ENCODE measurements at regions not wholly inside any gene's neighbourhood (a gene's known extent, or its start where the extent isn't known, plus 50 kb on each side); places are given as distances from the start of the nearest gene placed in this dataset.

GRCh38 chr13:50156561-50157127, 141.4 kb downstream of the KCNRG start:
- Histone ChIP-seq H3K36me3 (replicated peaks; ENCODE audit: insufficient read depth, low read depth) (no peaks in the 10 kb centered on the region), H3K4me1 (ENCODE audit: insufficient read depth) (peaks cover 3% of the 10 kb centered on the region), H3K9me2 (replicated peaks; ENCODE audit: insufficient read depth) (no peaks in the 10 kb centered on the region)

GRCh38 chr13:50158385-50159165, 143.3 kb downstream of the KCNRG start:
- H4K20me1 ChIP-seq (ENCODE audit: insufficient read depth, poor library complexity, severe bottlenecking): no peaks in the 10 kb centered on the region
- TF ChIP-seq CTCF (IDR thresholded peaks at IDR 0.05; ENCODE audit: poor library complexity): no peak
- TF ChIP-seq EZH2 (IDR thresholded peaks at IDR 0.05; ENCODE audit: borderline replicate concordance): no peak
- no peak for TF ChIP-seq EZH2phosphoT487 (IDR thresholded peaks at IDR 0.05; ENCODE audit: low read depth, severe bottlenecking, unreplicated experiment)
- H2AFZ ChIP-seq: no peak overlapping the region
- no peaks in the 10 kb centered on the region for H3K9me2 ChIP-seq (replicated peaks; ENCODE audit: insufficient read depth)
- 94% methylated on average over 4 of the region's 4 CpGs for WGBS (ENCODE audit: low lambda C conversion rate, missing lambda C conversion rate)
- DNase-seq (ENCODE audit: low spot score): no peak
- peaks cover 4% of the 10 kb centered on the region for H3K4me1 ChIP-seq (ENCODE audit: insufficient read depth)
- no peak overlapping the region for H3K4me2 ChIP-seq
- H3K27ac ChIP-seq: no peak overlapping the region
- no peaks in the 10 kb centered on the region for H3K27me3 ChIP-seq
- H3K36me3 ChIP-seq (replicated peaks; ENCODE audit: insufficient read depth, low read depth): no peaks in the 10 kb centered on the region
- no peak overlapping the region for H3K4me3 ChIP-seq
- no peaks in the 10 kb centered on the region for H3K79me2 ChIP-seq
- H3K9me3 ChIP-seq (ENCODE audit: low read depth): no peaks in the 10 kb centered on the region

More at GRCh38 chr13:50156561-50157127, 141.4 kb downstream of the KCNRG start:
- Histone ChIP-seq H3K27ac (no peak overlapping the region), H3K79me2 (no peaks in the 10 kb centered on the region), H3K4me2 (no peak overlapping the region), H3K27me3 (no peaks in the 10 kb centered on the region), H3K4me3 (no peak overlapping the region), H3K9me3 (ENCODE audit: low read depth) (no peaks in the 10 kb centered on the region), H4K20me1 (ENCODE audit: insufficient read depth, poor library complexity, severe bottlenecking) (no peaks in the 10 kb centered on the region), H2AFZ (no peak overlapping the region)
- DNase-seq (ENCODE audit: low spot score): no peak
- TF ChIP-seq CTCF (IDR thresholded peaks at IDR 0.05; ENCODE audit: poor library complexity): no peak
- TF ChIP-seq EZH2phosphoT487 (IDR thresholded peaks at IDR 0.05; ENCODE audit: low read depth, severe bottlenecking, unreplicated experiment): no peak
- TF ChIP-seq EZH2 (IDR thresholded peaks at IDR 0.05; ENCODE audit: borderline replicate concordance): no peak
- 61% methylated on average over 5 of the region's 5 CpGs for WGBS (ENCODE audit: low lambda C conversion rate, missing lambda C conversion rate)

- no peaks in the 10 kb centered on the region for H3K79me2 ChIP-seq
- no peak for TF ChIP-seq CTCF (IDR thresholded peaks at IDR 0.05; ENCODE audit: poor library complexity)
- no peak for TF ChIP-seq EZH2 (IDR thresholded peaks at IDR 0.05; ENCODE audit: borderline replicate concordance)
- TF ChIP-seq EZH2phosphoT487 (IDR thresholded peaks at IDR 0.05; ENCODE audit: low read depth, severe bottlenecking, unreplicated experiment): no peak
- no peak overlapping the region for H3K4me3 ChIP-seq
- no peaks in the 10 kb centered on the region for H3K9me2 ChIP-seq (replicated peaks; ENCODE audit: insufficient read depth)
- no peak overlapping the region for H2AFZ ChIP-seq
- no peaks in the 10 kb centered on the region for H3K36me3 ChIP-seq (replicated peaks; ENCODE audit: insufficient read depth, low read depth)
- H3K4me2 ChIP-seq: no peak overlapping the region
- H3K4me1 ChIP-seq (ENCODE audit: insufficient read depth): peaks cover 4% of the 10 kb centered on the region
- no peaks in the 10 kb centered on the region for H3K27me3 ChIP-seq
- no peaks in the 10 kb centered on the region for H3K9me3 ChIP-seq (ENCODE audit: low read depth)
- DNase-seq (ENCODE audit: low spot score): no peak
- H4K20me1 ChIP-seq (ENCODE audit: insufficient read depth, poor library complexity, severe bottlenecking): no peaks in the 10 kb centered on the region
- 97% methylated on average over 1 of the region's 1 CpG for WGBS (ENCODE audit: low lambda C conversion rate, missing lambda C conversion rate)
- H3K27ac ChIP-seq: no peak overlapping the region
Measured at GRCh38 chr13:50159607-50160006, 144.4 kb downstream of the KCNRG start.

Data from hepatocyte (in vitro differentiated cells).